Tibial nerve (tissue), 3 donors: ENCODE measurements at regions not wholly inside any gene's neighbourhood (a gene's known extent, or its start where the extent isn't known, plus 50 kb on each side); places are given as distances from the start of the nearest gene placed in this dataset.

ENCODE experiments used
- POLR2A ChIP-seq, 2 donors: fragments of 450-650 bp; IDR thresholded peaks; one replicate each; pipeline ENCODE4 v1.6.1; 2017; ENCODE audit warnings: antibody characterized with exemption in 2 of 2, mild to moderate bottlenecking in 2 of 2, moderate library complexity in 2 of 2
- TF ChIP-seq, protein P1 (sequence below), 5 experiments: fragments of 200-600 bp in 3 of 5; fragments of 450-650 bp in 2 of 5; sonication (generic) in 3 of 5; IDR thresholded peaks; one replicate each; pipeline ENCODE4 v1.5.1; 2016 to 2019; ENCODE audit warnings: antibody characterized with exemption in 5 of 5, mild to moderate bottlenecking in 3 of 5, moderate library complexity in 2 of 5

DNA sequence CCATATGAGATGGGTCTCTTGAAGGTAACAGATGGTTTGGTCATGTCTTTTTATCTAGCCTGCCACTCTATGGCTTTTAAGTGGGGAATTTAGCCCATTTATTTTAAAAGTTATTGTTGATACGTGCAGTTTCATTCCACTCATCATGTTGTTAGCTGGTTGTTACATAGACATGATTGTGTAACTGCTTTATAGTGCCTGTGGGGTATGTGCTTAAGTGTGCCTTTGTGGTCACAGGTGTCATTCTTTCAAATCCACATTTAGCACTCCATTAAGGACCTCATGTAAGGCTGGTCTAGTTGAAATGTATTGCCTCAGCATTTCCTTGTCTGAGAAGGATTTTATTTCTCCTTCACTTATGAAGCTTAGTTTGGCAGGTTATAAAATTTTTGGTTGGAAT lies 263.8 kb upstream of the LUZP2 start:
- TF ChIP-seq POLR2A (IDR thresholded peaks at IDR 0.05): no peak
- TF ChIP-seq, protein P1, sequence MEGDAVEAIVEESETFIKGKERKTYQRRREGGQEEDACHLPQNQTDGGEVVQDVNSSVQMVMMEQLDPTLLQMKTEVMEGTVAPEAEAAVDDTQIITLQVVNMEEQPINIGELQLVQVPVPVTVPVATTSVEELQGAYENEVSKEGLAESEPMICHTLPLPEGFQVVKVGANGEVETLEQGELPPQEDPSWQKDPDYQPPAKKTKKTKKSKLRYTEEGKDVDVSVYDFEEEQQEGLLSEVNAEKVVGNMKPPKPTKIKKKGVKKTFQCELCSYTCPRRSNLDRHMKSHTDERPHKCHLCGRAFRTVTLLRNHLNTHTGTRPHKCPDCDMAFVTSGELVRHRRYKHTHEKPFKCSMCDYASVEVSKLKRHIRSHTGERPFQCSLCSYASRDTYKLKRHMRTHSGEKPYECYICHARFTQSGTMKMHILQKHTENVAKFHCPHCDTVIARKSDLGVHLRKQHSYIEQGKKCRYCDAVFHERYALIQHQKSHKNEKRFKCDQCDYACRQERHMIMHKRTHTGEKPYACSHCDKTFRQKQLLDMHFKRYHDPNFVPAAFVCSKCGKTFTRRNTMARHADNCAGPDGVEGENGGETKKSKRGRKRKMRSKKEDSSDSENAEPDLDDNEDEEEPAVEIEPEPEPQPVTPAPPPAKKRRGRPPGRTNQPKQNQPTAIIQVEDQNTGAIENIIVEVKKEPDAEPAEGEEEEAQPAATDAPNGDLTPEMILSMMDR (IDR thresholded peaks at IDR 0.05): no peak
